Astrocyte (in vitro differentiated cells and primary cell): ENCODE measurements at regions not wholly inside any gene's neighbourhood (a gene's known extent, or its start where the extent isn't known, plus 50 kb on each side); places are given as distances from the start of the nearest gene placed in this dataset.
A peak's percentile ranks its signal among the peaks of the same experiment; 100 is the strongest.

Experiments
- DNase-seq: peaks from one replicate; pipeline ENCODE4 v3.0.0-alpha.2; 2010; ENCODE audit warnings: low read depth
- FAIRE-seq: peaks from 2 replicates; lab custom pipeline; 2011; peaks lifted over from hg19 to GRCh38; lab: Jason Lieb, UNC
- H2AFZ ChIP-seq: 2 replicates; pipeline ENCODE4 v1.6.0; 2012; ENCODE audit warnings: low read depth, low read length, inconsistent platforms
- H3K27ac ChIP-seq: 2 replicates; pipeline ENCODE4 v1.5.1; 2011; ENCODE audit warnings: low read depth, low read length, inconsistent platforms
- H3K27me3 ChIP-seq: 2 replicates; pipeline ENCODE4 v1.6.0; 2011; ENCODE audit warnings: low read length, inconsistent platforms; ENCODE audit not compliant: insufficient read depth
- H3K36me3 ChIP-seq: 2 replicates; pipeline ENCODE4 v1.5.1; 2011; ENCODE audit warnings: low read length, inconsistent platforms; ENCODE audit not compliant: insufficient read depth
- H3K4me1 ChIP-seq: 2 replicates; pipeline ENCODE4 v1.5.1; 2011; ENCODE audit warnings: low read length, inconsistent platforms; ENCODE audit not compliant: insufficient read depth
- H3K4me2 ChIP-seq: 2 replicates; pipeline ENCODE4 v1.6.0; 2012; ENCODE audit warnings: low read length, inconsistent platforms
- H3K4me3 ChIP-seq: 2 replicates; pipeline ENCODE4 v1.5.1; 2011; ENCODE audit warnings: low read depth, mild to moderate bottlenecking, low read length, inconsistent platforms; ENCODE audit not compliant: insufficient read depth
- H3K79me2 ChIP-seq: 2 replicates; pipeline ENCODE4 v1.6.0; 2012; ENCODE audit warnings: mild to moderate bottlenecking, low read length, inconsistent platforms; ENCODE audit not compliant: insufficient read depth
- H3K9ac ChIP-seq: 2 replicates; pipeline ENCODE4 v1.6.0; 2012; ENCODE audit warnings: mild to moderate bottlenecking, low read length, inconsistent platforms
- H3K9me3 ChIP-seq: 2 replicates; pipeline ENCODE4 v1.5.1; 2012; ENCODE audit warnings: low read depth, mild to moderate bottlenecking, low read length, inconsistent platforms; ENCODE audit not compliant: insufficient read depth
- H4K20me1 ChIP-seq: 2 replicates; pipeline ENCODE4 v1.6.0; 2012; ENCODE audit warnings: low read length, inconsistent platforms; ENCODE audit not compliant: insufficient read depth
- H3K27ac Mint-ChIP-seq: one replicate; pipeline ENCODE4 v1.8.0; 2021; ENCODE audit warnings: mild to moderate bottlenecking, mixed read lengths; ENCODE audit not compliant: unreplicated experiment
- H3K27me3 Mint-ChIP-seq: one replicate; pipeline ENCODE4 v1.8.0; 2021; ENCODE audit warnings: low read depth, mixed read lengths; ENCODE audit not compliant: unreplicated experiment
- H3K36me3 Mint-ChIP-seq: one replicate; pipeline ENCODE4 v1.8.0; 2021; ENCODE audit warnings: low read depth, mixed read lengths; ENCODE audit not compliant: unreplicated experiment
- H3K4me1 Mint-ChIP-seq: one replicate; pipeline ENCODE4 v1.8.0; 2021; ENCODE audit warnings: low read depth, mixed read lengths; ENCODE audit not compliant: unreplicated experiment
- H3K4me3 Mint-ChIP-seq: one replicate; pipeline ENCODE4 v1.8.0; 2021; ENCODE audit warnings: mild to moderate bottlenecking, moderate library complexity, mixed read lengths; ENCODE audit not compliant: unreplicated experiment
- H3K9me3 Mint-ChIP-seq: one replicate; pipeline ENCODE4 v1.8.0; 2021; ENCODE audit warnings: mild to moderate bottlenecking, mixed read lengths; ENCODE audit not compliant: unreplicated experiment
- EZH2 ChIP-seq: IDR thresholded peaks from 2 replicates; pipeline ENCODE4 v1.6.1; 2012; ENCODE audit warnings: mild to moderate bottlenecking, low read length, inconsistent platforms; ENCODE audit not compliant: insufficient read depth
- TF ChIP-seq, protein P1 (sequence below): IDR thresholded peaks from 2 replicates; pipeline ENCODE4 v1.5.1; 2011; ENCODE audit warnings: low read depth, mild to moderate bottlenecking, inconsistent platforms, low read length, moderate library complexity; ENCODE audit not compliant: insufficient read depth

DNA sequence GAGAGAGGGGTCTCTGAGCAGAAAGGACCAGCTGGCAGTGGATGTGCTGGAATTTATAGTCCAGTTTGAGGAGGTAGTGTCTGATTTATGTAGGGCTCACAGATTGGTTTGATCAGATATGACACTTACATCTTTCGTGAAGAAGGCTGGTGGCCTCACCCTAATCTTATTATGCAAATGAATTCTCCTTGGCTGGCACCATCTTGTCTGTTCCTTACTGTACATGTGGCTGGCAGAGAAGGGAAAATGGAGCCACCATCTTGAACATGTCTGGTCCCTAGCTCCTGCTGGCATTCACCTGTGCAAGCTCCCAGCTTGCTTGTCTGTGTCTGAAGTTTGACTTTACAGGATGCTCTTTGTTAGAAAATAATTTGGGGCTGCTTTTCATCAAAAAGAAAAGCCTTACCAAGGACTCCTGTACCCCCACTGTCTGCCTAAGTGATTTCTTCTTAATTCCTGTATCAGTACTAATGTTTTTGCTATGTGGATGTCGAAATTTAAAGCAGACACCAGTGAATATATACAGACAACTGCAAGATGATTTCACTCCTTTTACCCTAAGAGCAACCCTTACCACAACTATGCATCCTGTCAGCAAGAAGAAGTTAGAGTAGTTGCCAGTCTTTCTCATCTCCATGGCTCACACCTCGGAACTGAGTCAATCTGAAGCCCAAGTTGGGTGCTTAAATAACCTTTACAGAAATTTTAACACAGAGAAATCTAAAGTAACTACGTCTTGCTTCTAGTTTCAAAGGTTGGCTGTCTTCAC, 322.0 kb upstream of the SEMA3D start:
- Mint-ChIP-seq H3K4me3 (no peak overlapping the region), H3K9me3 (peaks cover 2% of the 10 kb centered on the region), H3K36me3 (no peaks in the 10 kb centered on the region), H3K27me3 (no peaks in the 10 kb centered on the region), H3K4me1 (peaks cover 18% of the 10 kb centered on the region), H3K27ac (peak overlapping the region; percentile 94)
- Histone ChIP-seq H3K4me2 (no peak overlapping the region), H3K79me2 (no peaks in the 10 kb centered on the region), H3K4me1 (peaks cover 6% of the 10 kb centered on the region), H2AFZ (no peak overlapping the region), H3K9me3 (no peaks in the 10 kb centered on the region), H3K27ac (no peak overlapping the region), H3K4me3 (no peak overlapping the region), H4K20me1 (no peaks in the 10 kb centered on the region), H3K9ac (no peak overlapping the region), H3K36me3 (no peaks in the 10 kb centered on the region), H3K27me3 (no peaks in the 10 kb centered on the region)
- DNase-seq (peak; percentile 95), FAIRE-seq (peak; percentile 90)
- no peak for TF ChIP-seq EZH2
- TF ChIP-seq, protein P1, sequence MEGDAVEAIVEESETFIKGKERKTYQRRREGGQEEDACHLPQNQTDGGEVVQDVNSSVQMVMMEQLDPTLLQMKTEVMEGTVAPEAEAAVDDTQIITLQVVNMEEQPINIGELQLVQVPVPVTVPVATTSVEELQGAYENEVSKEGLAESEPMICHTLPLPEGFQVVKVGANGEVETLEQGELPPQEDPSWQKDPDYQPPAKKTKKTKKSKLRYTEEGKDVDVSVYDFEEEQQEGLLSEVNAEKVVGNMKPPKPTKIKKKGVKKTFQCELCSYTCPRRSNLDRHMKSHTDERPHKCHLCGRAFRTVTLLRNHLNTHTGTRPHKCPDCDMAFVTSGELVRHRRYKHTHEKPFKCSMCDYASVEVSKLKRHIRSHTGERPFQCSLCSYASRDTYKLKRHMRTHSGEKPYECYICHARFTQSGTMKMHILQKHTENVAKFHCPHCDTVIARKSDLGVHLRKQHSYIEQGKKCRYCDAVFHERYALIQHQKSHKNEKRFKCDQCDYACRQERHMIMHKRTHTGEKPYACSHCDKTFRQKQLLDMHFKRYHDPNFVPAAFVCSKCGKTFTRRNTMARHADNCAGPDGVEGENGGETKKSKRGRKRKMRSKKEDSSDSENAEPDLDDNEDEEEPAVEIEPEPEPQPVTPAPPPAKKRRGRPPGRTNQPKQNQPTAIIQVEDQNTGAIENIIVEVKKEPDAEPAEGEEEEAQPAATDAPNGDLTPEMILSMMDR = no peak

DNA sequence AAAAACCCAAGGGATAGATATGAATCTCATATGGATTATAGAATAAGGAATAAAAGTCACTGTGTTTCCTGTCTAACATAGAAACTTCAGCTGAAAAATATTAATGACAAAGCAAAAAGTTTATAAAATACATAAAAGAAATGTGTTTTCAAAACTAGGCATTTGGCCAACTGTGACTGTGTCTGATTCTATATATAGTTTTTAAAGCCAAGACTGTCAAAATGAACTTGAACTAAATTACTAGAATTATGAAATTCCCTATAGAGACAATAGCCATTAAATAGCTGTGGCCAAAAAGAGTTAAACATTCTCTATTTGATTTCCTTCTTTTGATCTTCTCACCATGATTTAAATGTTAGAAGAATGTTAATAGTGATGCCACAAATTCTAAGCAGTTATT, 311.2 kb upstream of the SEMA3D start:
- peaks cover 3% of the 10 kb centered on the region for H3K9me3 Mint-ChIP-seq
- no peak overlapping the region for H3K27ac Mint-ChIP-seq
- no peaks in the 10 kb centered on the region for H3K9me3 ChIP-seq
- no peaks in the 10 kb centered on the region for H4K20me1 ChIP-seq
- H3K36me3 Mint-ChIP-seq = peaks cover 4% of the 10 kb centered on the region
- no peaks in the 10 kb centered on the region for H3K27me3 Mint-ChIP-seq
- H2AFZ ChIP-seq = no peak overlapping the region
- H3K4me1 ChIP-seq = no peaks in the 10 kb centered on the region
- peaks cover 2% of the 10 kb centered on the region for H3K4me1 Mint-ChIP-seq
- FAIRE-seq (no peak), DNase-seq (no peak)
- no peak overlapping the region for H3K4me2 ChIP-seq
- H3K36me3 ChIP-seq = no peaks in the 10 kb centered on the region
- H3K9ac ChIP-seq = no peak overlapping the region
- no peak overlapping the region for H3K4me3 ChIP-seq
- H3K79me2 ChIP-seq = no peaks in the 10 kb centered on the region
- no peak overlapping the region for H3K27ac ChIP-seq
- H3K27me3 ChIP-seq = no peaks in the 10 kb centered on the region
- no peak overlapping the region for H3K4me3 Mint-ChIP-seq
- TF ChIP-seq EZH2 = no peak
- TF ChIP-seq, protein P1 = no peak

DNA sequence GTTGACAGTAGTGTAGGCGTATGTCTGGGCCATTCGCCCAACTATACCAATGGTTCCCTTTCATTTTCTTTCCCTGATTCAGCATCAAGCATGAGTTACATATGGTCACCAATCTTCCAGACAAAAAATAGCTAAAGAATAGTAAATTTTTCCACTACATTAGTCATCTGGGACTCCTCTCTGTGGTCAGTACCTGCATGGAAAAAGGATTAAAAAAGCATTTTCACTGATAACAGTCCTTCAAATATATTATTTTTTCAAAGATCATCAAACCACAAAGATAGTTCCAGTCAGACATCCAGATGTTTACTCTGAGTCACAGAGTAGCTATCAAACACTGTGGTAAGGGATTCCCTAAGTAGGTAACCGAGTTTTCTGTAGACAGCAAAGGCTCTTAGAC, 302.6 kb upstream of the SEMA3D start:
- Histone ChIP-seq H3K4me2 (peak overlapping the region; percentile 22), H3K4me3 (no peak overlapping the region), H3K27me3 (no peaks in the 10 kb centered on the region), H3K9ac (no peak overlapping the region), H3K27ac (peak overlapping the region; percentile 51), H3K4me1 (peaks cover 4% of the 10 kb centered on the region), H3K9me3 (no peaks in the 10 kb centered on the region), H3K79me2 (no peaks in the 10 kb centered on the region), H4K20me1 (no peaks in the 10 kb centered on the region), H2AFZ (no peak overlapping the region), H3K36me3 (no peaks in the 10 kb centered on the region)
- Mint-ChIP-seq H3K27me3 (no peaks in the 10 kb centered on the region), H3K27ac (no peak overlapping the region), H3K9me3 (no peaks in the 10 kb centered on the region), H3K4me1 (peaks cover 15% of the 10 kb centered on the region), H3K4me3 (no peak overlapping the region), H3K36me3 (no peaks in the 10 kb centered on the region)
- peak; percentile 98 for FAIRE-seq
- DNase-seq = peak; percentile 99
- TF ChIP-seq, protein P1 = no peak
- TF ChIP-seq EZH2 = no peak
